Kidney (tissue), 13 donors: ENCODE measurements at regions not wholly inside any gene's neighbourhood (a gene's known extent, or its start where the extent isn't known, plus 50 kb on each side); places are given as distances from the start of the nearest gene placed in this dataset.

Experiments used
- DNase-seq, 5 donors: peaks; one replicate each; pipeline ENCODE4 v3.0.0-alpha.2; 2013 to 2020
- FAIRE-seq: peaks from 2 replicates; lab custom pipeline; 2012; peaks lifted over from hg19 to GRCh38; lab: Jason Lieb, UNC
- H3K27ac ChIP-seq, 2 donors: one replicate each; pipeline ENCODE4 v1.7.0; 2013; ENCODE audit warnings: low read depth in 2 of 2, low read length in 2 of 2, inconsistent platforms in 1 of 2
- H3K27me3 ChIP-seq: one replicate; pipeline ENCODE4 v1.7.1; 2013; ENCODE audit warnings: low read length, inconsistent platforms; ENCODE audit not compliant: control insufficient read depth, insufficient read depth
- H3K36me3 ChIP-seq, 3 donors: one replicate each; pipeline versions ENCODE4 v1.7.0 to v1.7.1; 2013; ENCODE audit warnings: low read length in 3 of 3, control low read depth in 1 of 3, inconsistent platforms in 1 of 3; ENCODE audit not compliant: insufficient read depth in 3 of 3, control insufficient read depth in 2 of 3
- H3K4me1 ChIP-seq, 3 donors: one replicate each; pipeline versions ENCODE4 v1.7.0 to v1.7.1; 2013; ENCODE audit warnings: low read length in 3 of 3, inconsistent platforms in 1 of 3, low read depth in 1 of 3; ENCODE audit not compliant: control insufficient read depth in 2 of 3, insufficient read depth in 2 of 3
- H3K4me3 ChIP-seq, 3 donors: one replicate each; pipeline versions ENCODE4 v1.7.0 to v1.8.1; 2013; ENCODE audit warnings: low read length in 3 of 3, control low read depth in 1 of 3, inconsistent platforms in 1 of 3
- H3K9ac ChIP-seq, 3 donors: one replicate each; pipeline versions ENCODE4 v1.7.0 to v1.7.1; 2013; ENCODE audit warnings: low read length in 3 of 3, control low read depth in 1 of 3, inconsistent platforms in 1 of 3
- H3K9me3 ChIP-seq, 3 donors: one replicate each; pipeline versions ENCODE4 v1.7.0 to v1.7.1; 2013; ENCODE audit warnings: low read length in 3 of 3, control low read depth in 1 of 3, inconsistent platforms in 1 of 3; ENCODE audit not compliant: control insufficient read depth in 2 of 3, insufficient read depth in 1 of 3
- intact Hi-C: fragments of 100-400 bp; cut with DNase I; formaldehyde crosslinking; loops from one replicate; pipeline ENCODE4 v1.11.1; 2022
- TF ChIP-seq, protein P1 (sequence below): IDR thresholded peaks from 3 replicates; pipeline ENCODE4 v1.5.1; 2012; ENCODE audit warnings: mild to moderate bottlenecking, moderate library complexity, borderline replicate concordance; ENCODE audit not compliant: insufficient read depth; ENCODE audit errors: extremely low read depth
- donor health status: control.
- donor health status: control.
- donor health status: control.
- donor health status: control.
- donor health status: control.
- donor health status: DM: yes; HTN: yes; CAD: no.
- donor health status: Normal renal cell carcinoma (clear cell type).

DNA sequence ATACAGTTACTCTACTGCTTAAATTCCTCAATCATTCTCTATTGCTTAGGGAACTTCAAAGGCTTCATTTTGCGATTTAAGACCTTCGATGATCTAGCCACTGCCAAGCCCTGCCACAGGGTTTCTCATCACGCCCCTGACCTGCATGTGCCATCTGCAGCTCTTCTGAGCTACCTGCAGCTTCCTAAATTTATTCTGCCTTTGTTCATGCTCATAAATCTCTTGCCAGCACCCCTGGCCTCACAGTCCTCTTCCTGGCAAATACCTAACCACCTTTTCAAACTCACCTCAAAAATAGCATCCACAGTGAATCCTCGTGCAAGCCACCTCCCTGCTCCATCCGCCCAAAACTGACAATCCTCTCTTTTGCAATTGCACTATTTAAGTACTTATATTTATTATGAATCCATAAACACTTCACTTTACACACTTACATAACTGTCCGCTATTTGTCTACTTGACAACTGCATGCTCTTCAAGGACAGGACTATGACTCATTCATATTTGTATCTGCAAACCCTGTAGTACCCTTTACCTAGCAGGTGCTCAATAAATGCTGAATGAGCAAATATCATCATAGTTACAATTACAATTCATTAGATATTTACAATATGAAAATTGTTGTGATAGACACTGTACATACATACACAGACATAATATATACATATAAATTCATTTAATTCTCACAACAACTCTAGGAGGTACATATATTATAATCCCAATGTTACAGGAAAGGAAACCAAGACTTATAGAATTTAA is 280.0 kb upstream of the RASGEF1B start:
- intact Hi-C loops = no loop called here
- DNase-seq (no peak), FAIRE-seq (no peak)
- Histone ChIP-seq H3K9ac (no peak overlapping the region), H3K36me3 (no peaks in the 10 kb centered on the region), H3K27ac (no peak overlapping the region), H3K4me1 (peaks cover 0 to 3% (median 0%) of the 10 kb centered on the region in 3 donors), H3K4me3 (no peak overlapping the region), H3K9me3 (no peaks in the 10 kb centered on the region), H3K27me3 (no peaks in the 10 kb centered on the region)
- TF ChIP-seq, protein P1, sequence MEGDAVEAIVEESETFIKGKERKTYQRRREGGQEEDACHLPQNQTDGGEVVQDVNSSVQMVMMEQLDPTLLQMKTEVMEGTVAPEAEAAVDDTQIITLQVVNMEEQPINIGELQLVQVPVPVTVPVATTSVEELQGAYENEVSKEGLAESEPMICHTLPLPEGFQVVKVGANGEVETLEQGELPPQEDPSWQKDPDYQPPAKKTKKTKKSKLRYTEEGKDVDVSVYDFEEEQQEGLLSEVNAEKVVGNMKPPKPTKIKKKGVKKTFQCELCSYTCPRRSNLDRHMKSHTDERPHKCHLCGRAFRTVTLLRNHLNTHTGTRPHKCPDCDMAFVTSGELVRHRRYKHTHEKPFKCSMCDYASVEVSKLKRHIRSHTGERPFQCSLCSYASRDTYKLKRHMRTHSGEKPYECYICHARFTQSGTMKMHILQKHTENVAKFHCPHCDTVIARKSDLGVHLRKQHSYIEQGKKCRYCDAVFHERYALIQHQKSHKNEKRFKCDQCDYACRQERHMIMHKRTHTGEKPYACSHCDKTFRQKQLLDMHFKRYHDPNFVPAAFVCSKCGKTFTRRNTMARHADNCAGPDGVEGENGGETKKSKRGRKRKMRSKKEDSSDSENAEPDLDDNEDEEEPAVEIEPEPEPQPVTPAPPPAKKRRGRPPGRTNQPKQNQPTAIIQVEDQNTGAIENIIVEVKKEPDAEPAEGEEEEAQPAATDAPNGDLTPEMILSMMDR = no peak

DNA sequence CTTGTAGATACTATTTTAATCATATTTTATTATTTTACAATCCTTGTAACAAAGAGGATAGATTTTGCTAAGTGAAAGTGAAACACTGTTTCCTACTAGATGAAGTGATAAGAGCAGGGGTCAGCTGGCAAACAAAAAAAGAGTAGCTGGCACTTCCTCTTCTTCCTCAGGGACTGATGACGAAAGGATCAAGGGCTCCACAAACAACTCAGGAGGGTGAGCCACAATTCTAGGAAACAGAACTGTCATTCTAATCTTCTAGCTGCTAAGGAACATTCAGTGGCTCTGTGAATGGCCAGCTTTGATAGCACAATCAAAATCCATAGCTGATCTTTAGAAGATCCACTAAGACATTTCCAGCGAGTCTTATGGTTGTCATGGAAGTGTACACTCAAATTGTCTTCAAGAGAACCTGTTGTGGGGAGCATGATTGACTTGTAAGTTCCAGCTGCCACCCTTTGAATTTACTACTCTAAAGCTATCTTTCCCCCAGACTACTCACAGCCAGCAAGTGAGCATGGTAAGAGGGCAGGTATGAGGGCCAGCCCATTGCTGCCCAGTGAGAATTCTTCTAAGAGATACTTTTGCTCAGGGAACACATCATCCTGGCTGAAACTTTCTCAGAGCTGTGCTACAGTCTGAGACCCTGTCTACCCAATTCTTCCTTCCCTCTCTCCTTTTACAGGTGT is 275.7 kb upstream of the RASGEF1B start:
- H3K4me3 ChIP-seq = no peak overlapping the region
- no peaks in the 10 kb centered on the region for H3K36me3 ChIP-seq
- DNase-seq (no peak), FAIRE-seq (peak; percentile 32)
- H3K27ac ChIP-seq = peak overlapping the region in 1 of 2 donors; percentile 61
- H3K27me3 ChIP-seq = no peaks in the 10 kb centered on the region
- no peak overlapping the region for H3K9ac ChIP-seq
- H3K9me3 ChIP-seq = no peaks in the 10 kb centered on the region
- TF ChIP-seq, protein P1 = no peak
- intact Hi-C loops = no loop called here
- H3K4me1 ChIP-seq = peaks cover 0 to 3% (median 0%) of the 10 kb centered on the region in 3 donors

DNA sequence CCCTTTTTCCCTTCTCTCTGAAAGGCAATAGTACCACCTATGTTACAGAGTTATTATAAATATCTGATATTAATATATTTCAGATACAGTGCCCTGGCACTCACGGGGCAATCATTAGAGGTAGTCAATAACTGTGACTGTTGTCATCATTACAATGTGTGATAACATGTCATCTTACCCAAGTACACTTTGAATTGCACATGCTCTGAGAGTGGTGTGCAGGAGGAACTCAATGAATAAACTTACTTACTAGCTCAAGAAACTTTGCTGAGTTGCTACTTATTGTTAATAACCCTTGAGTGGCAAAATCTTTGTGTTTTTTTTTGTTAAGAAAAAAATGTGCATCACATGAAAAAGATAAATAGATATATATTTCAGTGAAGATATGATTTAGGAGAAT is 275.1 kb upstream of the RASGEF1B start:
- FAIRE-seq (no peak), DNase-seq (no peak)
- Histone ChIP-seq H3K27ac (no peak overlapping the region), H3K27me3 (no peaks in the 10 kb centered on the region), H3K4me1 (peaks cover 0 to 3% (median 0%) of the 10 kb centered on the region in 3 donors), H3K4me3 (no peak overlapping the region), H3K9ac (no peak overlapping the region), H3K36me3 (no peaks in the 10 kb centered on the region), H3K9me3 (no peaks in the 10 kb centered on the region)
- intact Hi-C loops = no loop called here
- TF ChIP-seq, protein P1 = no peak
